ENCODE measurements at regions not wholly inside any gene's neighbourhood (a gene's known extent, or its start where the extent isn't known, plus 50 kb on each side); places are given as distances from the start of the nearest gene placed in this dataset.

- TF ChIP-seq CTCF (IDR thresholded peaks at IDR 0.05) (no peak), POLR2A (IDR thresholded peaks at IDR 0.05) (no peak)
Observed at GRCh38 chr6:71038711-71039344, 82.0 kb upstream of the B3GAT2 start.

Data from prostate gland (tissue), 2 donors.